Endometrial microvascular endothelial cells (primary cell): ENCODE measurements at regions not wholly inside any gene's neighbourhood (a gene's known extent, or its start where the extent isn't known, plus 50 kb on each side); places are given as distances from the start of the nearest gene placed in this dataset.

Experiments
- in situ Hi-C: cut with HindIII; loops from 2 replicates; pipeline ENCODE4 v1.10.0; 2017; ENCODE audit warnings: low sequenced_read_pairs, low pct_unique_long_range_greater_than_20kb; ENCODE audit errors: inconsistent ontology term

DNA sequence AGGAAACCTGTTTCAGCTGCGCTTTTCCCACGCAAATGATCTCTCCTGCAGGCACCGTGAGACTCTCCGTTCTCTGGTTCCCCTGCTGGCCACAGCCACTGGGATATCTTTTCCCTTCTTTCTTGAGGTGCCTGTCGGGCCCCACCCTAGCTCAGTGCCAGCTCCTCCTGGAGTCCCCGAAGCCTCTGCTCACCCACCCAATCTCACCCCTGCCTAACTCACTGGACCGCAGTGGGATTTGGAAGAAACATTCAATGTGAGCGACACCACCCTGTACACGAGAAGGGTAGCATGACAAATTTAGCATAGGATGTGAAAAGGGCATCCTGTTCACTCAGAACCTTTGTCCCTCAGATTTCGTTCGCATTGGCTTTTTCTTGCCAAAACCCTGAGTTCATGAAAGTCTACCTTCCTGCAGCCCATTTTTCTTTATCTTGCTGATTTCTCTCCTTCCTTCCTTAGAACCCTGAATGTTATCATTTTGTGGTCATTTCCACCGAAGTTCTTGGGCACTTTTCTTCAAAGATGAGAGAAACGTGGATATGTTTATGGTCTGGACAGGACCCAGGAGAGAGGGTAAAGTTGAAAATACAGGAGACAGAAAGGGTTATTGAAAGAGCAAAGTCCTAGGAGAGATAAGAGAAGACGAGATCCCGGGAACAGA lies 63.6 kb upstream of the ELK3 start:
- in situ Hi-C loops: no loop called here

DNA sequence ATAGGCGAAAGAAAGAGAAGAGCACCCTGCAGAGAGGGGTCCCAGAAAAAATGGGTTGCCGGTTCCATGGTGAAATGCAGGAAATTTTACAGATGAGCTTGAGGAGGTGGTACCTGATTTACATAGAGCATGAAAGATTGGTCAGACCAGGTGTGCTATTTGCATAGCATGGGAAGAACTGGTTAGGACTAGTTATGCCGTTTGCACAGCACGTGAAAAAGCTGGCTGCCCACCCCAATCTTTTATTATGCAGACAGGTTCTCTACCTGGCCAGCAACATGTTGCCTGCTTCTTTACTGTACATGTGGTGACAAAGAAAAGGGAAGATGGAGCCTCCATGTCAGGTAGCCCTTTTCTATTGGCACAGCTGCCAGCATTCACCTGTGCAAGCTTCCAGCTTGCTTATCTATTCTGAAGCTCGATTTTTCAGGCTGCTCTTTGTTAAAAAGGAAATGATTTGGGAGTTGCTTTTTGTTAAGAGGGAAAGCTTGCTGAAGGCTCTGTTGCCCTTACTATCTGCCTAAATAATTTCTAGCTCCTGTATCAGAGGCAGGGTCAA lies 62.9 kb upstream of the ELK3 start:
- in situ Hi-C loops: no loop called here

DNA sequence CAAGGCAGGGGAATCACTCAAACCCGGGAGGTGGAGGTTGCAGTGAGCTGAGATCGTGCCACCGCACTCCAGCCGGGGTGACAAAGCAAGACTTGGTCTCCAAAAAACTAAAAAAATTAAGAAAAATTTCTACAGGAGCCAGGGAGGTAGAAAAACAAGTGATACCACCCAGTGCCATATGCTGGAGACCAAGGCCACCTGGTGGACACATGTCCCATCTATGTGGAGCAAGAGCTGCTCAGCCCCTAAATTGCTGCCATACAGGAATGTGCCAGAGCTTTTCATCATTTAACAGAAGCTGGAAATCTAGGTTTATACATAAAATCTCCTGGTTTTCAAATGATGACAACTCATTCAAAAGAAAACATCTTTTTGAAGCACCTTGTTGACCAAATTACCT lies 61.4 kb upstream of the ELK3 start:
- in situ Hi-C loops: no loop called here

DNA sequence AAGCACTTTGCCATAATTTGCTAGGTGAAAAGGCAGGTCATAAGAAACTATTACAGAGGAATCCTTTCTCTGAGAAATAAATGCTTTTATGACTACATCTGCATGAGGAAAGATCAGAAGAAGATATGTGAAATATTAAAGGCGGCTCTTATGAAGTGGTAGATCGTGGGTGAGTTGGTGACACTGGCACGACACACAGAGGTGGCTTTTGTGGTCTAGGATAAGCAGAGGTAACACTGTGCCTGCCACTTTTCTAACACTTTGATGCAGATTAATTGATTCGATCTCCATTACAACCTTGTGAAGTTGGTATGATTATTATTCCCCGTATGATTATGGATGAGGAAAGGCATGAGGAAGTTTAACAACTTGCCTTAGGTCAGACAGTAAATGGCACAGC lies 60.0 kb upstream of the ELK3 start:
- in situ Hi-C loops: no loop called here

DNA sequence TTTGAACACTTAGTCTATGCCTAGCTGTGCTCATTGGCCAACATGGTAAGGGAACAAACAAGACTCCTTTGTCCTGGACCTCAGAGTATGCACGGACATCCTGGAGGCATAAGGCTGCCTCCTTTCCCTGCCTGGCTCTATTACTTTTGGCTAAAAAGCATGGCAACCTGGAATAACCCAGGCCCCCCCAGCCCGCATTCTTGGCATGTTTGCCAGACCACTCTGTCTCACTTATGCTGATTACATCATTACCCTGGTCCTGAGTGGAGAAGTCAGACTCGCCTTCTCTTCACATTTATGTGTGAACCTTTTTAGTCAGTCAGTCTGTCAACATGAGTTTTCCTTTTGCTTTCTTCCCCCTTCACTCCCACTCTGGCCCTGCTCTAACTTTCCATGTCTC lies 58.0 kb upstream of the ELK3 start:
- in situ Hi-C loops: no loop called here

DNA sequence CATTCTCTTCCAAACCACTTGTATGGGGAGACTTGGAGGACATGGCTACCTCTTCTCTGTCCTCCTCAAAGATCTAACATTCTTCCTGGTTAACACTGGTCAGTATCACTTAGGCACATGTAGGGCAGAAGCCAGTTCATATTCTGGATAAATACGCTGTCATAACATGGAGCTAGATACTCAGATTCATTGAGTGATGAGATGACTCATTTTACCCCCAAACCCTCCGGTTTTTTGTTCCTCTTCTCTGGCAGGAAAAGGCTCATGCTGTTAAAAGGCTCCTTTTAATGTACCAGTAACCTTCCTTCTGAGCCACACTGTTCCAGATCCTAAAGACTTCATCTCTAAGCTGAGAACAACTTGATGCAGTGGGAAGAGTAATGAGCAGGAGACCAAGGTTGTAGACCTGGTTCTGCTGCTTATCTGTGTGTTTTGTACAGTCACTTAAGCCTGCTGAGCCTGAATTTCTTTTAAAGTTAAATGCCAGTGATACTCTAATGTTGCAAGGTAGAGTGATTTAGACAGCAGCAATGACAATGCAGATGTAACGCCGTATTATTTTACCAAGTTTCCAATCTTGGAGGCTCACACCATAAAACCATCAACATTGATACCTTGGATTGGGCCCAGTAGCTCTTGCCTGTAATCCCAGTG lies 57.3 kb upstream of the ELK3 start:
- in situ Hi-C loops: no loop called here

DNA sequence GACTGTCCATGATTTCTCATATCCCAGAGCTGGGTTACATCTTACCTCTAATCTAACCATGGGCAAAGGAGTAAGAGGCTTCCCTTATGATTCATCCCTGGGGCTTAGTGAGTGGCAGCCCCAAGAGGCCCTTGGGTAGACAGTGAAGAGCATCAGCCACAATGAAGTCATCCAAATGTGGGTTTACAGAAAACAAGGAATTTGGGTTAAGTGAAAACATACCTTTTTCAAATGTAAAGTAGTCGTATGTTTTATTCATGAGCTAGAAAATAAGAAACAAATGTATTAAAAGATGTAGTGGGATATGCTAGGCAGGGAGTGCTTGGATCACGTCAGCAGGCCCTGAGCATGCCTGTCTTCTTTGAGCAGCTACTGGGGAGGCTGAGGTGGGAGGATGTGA lies 54.0 kb upstream of the ELK3 start:
- in situ Hi-C loops: no loop called here

DNA sequence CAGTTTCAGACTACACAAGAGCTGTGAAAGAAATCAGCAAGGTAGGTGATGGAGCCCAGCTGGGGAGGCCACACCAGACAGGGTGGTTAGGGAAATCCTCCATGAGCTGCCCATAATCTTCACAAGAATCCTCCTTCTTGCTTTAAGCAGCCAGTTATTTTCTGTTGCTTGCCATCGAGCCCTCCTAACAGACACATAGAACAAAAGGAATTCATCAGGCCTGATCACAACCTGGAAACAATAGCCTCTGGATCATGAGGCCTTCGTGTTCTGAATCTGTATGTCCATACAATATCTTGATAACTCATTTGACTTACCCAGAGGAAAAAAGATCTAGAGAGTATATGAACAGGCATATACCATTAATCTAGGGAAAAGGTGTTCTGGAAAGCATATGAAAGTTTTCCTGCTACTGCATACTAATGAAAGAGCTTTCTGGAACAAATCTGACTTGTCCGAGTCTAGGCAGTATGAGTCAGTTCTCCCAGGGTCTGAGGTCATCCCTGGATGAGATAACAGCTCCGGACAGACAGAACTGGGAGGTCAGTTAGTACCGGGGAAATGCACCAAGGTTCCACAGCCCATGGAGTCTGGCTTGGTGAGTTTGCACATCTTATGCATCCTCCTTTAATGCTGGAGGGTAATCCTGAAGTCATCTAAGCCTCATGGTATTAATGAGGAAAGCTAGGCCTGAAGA lies 52.8 kb upstream of the ELK3 start:
- in situ Hi-C loops: no loop called here

DNA sequence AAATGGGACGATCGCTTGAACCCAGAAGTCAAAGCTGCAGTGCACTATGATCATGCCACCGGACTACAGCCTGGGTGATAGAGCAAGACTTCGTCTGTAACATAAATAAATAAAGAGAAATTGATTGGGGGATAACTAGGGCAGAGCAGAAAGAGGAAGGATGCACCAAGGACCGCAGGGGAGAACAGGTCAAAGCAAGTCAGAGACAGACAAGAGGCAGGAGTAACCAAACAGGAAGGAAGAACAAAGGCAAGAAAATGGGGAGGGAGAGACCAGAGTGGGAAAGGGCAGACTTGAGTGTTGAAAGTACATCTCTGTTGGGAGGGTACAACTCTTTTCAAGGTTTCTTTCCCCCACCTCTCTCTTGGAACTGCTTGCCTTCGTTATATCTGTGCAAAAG lies 50.8 kb upstream of the ELK3 start:
- in situ Hi-C loops: no loop called here

DNA sequence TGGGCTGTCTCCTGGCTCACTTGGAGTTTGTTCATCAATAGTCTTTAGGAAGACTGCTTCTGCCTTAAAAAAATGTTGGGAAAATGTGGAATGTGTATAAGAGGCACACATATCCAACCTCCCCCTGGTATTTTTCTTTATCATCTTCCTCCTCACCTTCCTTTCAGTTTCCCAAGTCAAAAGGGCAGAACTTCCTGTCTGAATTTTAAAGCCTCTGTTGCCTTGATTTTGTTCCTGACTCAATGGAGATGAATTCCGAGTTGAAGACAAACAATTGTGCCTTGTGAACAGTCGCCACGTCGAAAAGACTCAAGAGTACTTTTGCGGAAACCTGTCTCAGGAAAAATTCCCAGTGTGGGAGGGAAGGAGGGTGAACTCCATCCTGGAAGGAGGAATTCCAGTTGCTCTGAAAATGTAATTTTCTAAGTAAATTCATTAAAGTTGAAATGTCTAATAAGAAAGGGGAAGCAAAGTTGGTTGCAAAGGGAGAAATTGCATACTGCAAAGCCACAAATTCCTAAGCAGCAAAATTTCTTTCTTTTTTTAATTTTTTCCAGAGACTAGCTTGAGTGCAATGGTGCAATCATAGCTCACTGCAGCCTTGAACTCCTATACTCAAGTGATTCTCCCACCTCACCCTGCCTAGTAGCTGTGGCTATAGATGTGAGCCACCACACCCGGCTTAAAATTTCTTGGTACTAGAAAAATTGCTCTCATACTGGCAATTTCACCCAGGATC lies 50.2 kb upstream of the ELK3 start:
- in situ Hi-C loops: no loop called here
